Breast epithelium (tissue), 3 donors: ENCODE measurements at regions not wholly inside any gene's neighbourhood (a gene's known extent, or its start where the extent isn't known, plus 50 kb on each side); places are given as distances from the start of the nearest gene placed in this dataset.

Source experiments
- CTCF ChIP-seq, 3 donors: fragments of 450-650 bp; IDR thresholded peaks; one replicate each; pipeline ENCODE4 v1.5.1; 2016 to 2017; ENCODE audit warnings: antibody characterized with exemption in 3 of 3, mild to moderate bottlenecking in 3 of 3, moderate library complexity in 3 of 3
- POLR2A ChIP-seq: fragments of 450-650 bp; IDR thresholded peaks from one replicate; pipeline ENCODE4 v1.6.1; 2016; ENCODE audit warnings: antibody characterized with exemption, mild to moderate bottlenecking, moderate library complexity
- POLR2AphosphoS5 ChIP-seq, 3 donors: sonication (generic); formaldehyde crosslinking; IDR thresholded peaks; one replicate each; pipeline ENCODE4 v1.6.1; 2017; ENCODE audit warnings: antibody characterized with exemption in 3 of 3

- no peak for TF ChIP-seq CTCF (IDR thresholded peaks at IDR 0.05)
- no peak for TF ChIP-seq POLR2A
- no peak for TF ChIP-seq POLR2AphosphoS5 (IDR thresholded peaks at IDR 0.05)
Measured at GRCh38 chr10:106380706-106381105, 783.8 kb downstream of the SORCS1 start.
